Right cardiac atrium (tissue), 5 donors: ENCODE measurements at regions not wholly inside any gene's neighbourhood (a gene's known extent, or its start where the extent isn't known, plus 50 kb on each side); places are given as distances from the start of the nearest gene placed in this dataset.

Experiments
- ATAC-seq, 2 donors: fragments of 200-7000 bp; cut with Tn5 transposase; one replicate each; pipeline versions ENCODE4 v1.8.0 to v1.9.1; 2020; ENCODE audit warnings: moderate library complexity in 2 of 2, mild to moderate bottlenecking in 1 of 2
- DNase-seq, 3 donors: peaks; one replicate each; pipeline ENCODE4 v3.0.0-alpha.2; 2020
- H3K27ac ChIP-seq: one replicate; pipeline ENCODE4 v1.5.1; 2013; ENCODE audit warnings: mild to moderate bottlenecking, low read length, control low read depth, moderate library complexity
- H3K27me3 ChIP-seq: one replicate; pipeline ENCODE4 v1.6.1; 2013; ENCODE audit not compliant: control insufficient read depth, insufficient read depth
- H3K4me1 ChIP-seq: one replicate; pipeline ENCODE4 v1.6.1; 2013; ENCODE audit warnings: low read length; ENCODE audit not compliant: control insufficient read depth, insufficient read depth
- H3K4me3 ChIP-seq: one replicate; pipeline ENCODE4 v1.5.1; 2013; ENCODE audit warnings: low read length, control low read depth
- H3K9me3 ChIP-seq: one replicate; pipeline ENCODE4 v1.6.1; 2013; ENCODE audit warnings: low read length; ENCODE audit not compliant: control insufficient read depth
- WGBS: extraction: QIAGEN DNeasy Blood & Tissue Kit; methylation state at CpG from one replicate; pipeline ENCODE4 v1.1.7; 2013; 5-methylcytosine and 5-hydroxymethylcytosine counted together
- intact Hi-C, 4 donors: fragments of 100-400 bp; cut with DNase I; formaldehyde crosslinking; loops; one replicate each; pipeline versions ENCODE4 v1.11.0 to v1.14.0; 2022 to 2023
- donor health status: healthy with polysubstance abuse.
- donor health status: DM: no; HTN: yes; CAD: no.
- donor health status: DM: no; HTN: no; CAD: no.
- donor health status: DM: no; HTN: yes; CAD: no; lungs with severe emphysema.
- donor health status: DM: yes; HTN: yes; CAD: no.

GRCh38 chr17:77581480-77581879 is 377.0 kb upstream of the TNRC6C start:
- Histone ChIP-seq H3K4me1 (no peaks in the 10 kb centered on the region), H3K27ac (no peak overlapping the region), H3K9me3 (no peaks in the 10 kb centered on the region), H3K4me3 (no peak overlapping the region), H3K27me3 (no peaks in the 10 kb centered on the region)
- intact Hi-C loops: no loop called here
- DNase-seq (no peak), ATAC-seq (peak; percentile 52 to 67)
- 61% methylated on average over 2 of the region's 2 CpGs for WGBS

GRCh38 chr17:77585142-77585860 is 373.2 kb upstream of the TNRC6C start:
- ATAC-seq: no peak
- no peaks in the 10 kb centered on the region for H3K27me3 ChIP-seq
- H3K4me1 ChIP-seq: no peaks in the 10 kb centered on the region
- intact Hi-C loops: no loop called here
- H3K27ac ChIP-seq: no peak overlapping the region
- 86% methylated on average over 9 of the region's 9 CpGs for WGBS
- no peak for DNase-seq
- no peaks in the 10 kb centered on the region for H3K9me3 ChIP-seq
- H3K4me3 ChIP-seq: no peak overlapping the region

DNA sequence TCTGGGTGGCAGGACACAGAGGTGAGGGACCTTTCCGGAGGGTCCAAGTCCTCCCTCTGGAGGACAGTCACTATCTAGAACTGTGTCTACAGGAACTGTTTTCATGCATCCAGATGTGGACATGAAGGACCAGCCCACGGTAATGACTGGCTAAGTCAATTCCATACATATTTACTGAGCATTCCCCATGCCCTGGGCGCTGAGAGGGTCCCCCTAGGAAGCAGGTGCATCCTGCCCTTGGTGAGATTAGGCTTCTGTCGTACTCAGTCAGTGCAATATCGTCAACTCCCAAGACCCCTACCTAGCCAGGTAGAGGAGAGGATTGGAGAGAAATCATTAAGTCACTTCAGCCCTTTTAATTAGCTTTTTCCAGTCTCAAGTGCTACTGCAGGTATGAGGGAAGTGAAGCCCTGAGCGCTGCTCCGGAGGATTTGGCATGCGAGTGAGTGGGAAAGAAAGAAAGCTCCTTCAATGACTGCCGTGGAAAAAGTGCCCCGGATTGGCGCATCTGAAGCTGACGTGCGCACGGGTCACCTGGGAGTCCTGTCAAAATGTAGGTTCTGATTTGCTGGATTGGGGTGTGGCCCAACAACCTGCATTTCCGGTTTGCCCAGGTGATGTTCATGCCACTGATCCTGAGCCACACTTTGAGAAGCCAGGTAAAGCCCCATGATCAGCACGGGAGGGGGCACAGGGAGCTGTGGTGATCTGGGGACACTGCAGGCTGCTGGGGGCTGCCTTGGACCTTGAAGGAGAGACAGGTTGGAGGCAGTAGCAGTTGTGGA is 367.4 kb upstream of the TNRC6C start:
- ATAC-seq (no peak), DNase-seq (no peak)
- H3K9me3 ChIP-seq: no peaks in the 10 kb centered on the region
- no peak overlapping the region for H3K4me3 ChIP-seq
- no peaks in the 10 kb centered on the region for H3K27me3 ChIP-seq
- intact Hi-C loops: no loop called here
- 75% methylated on average over 16 of the region's 16 CpGs for WGBS
- H3K4me1 ChIP-seq: no peaks in the 10 kb centered on the region
- no peak overlapping the region for H3K27ac ChIP-seq

DNA sequence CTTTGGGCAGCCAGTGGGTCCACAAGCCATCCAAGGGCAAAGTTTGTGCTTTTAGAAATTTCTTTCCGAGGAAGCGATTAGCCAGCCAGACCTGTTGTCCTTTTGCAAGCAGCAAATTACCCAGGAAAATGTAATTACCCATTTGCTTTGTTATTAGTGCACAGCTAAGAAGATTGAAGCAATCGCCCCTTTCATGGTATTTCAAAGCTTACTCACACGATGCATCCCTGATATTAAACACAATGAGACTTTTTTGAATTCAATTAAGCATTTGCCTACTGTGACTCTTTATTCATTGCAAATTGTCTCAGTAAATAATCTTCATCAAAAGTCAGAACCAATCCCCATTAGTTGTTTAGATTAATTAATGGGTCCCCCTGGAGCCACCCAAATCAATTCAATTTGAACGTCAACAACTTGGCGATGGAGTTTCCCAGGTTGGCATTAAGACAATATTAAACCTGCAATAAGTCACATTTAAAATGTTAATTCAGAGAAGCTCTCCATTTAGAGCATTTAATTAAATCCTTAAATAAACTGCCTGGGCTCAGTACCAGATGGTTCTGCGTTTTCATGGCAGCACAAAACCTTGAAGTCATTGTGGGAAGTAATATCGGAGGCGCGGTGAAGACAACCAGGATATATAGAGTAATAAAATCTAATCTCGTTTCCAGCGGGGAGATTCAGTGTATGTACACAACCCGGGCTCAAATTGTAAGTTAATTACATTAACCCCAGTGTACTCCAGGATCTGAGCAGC is 366.2 kb upstream of the TNRC6C start:
- intact Hi-C loops: no loop called here
- 77% methylated on average over 13 of the region's 13 CpGs for WGBS
- no peak for ATAC-seq

DNA sequence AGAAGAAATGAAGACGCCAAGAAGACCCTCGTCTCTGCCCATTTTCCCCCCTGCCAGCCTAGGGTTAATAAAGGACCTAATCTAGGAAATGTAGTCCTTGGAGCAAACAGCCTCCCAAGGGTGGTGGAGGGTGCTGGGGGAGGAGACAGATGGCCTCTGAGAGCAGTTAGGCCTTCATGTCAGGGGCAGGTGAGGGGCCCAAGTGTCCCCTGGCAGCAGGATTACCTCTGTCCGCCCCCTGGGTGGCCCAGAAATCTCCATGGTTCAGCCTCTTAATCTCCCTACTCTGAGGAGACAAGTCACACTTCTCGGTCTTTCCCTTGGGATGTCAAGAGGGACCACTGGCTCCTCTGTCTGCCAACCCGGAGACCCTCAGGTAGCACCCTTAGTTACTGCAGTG is 365.4 kb upstream of the TNRC6C start:
- intact Hi-C loops: no loop called here
- ATAC-seq (no peak), DNase-seq (no peak)
- H3K27me3 ChIP-seq: no peaks in the 10 kb centered on the region
- no peak overlapping the region for H3K27ac ChIP-seq
- no peak overlapping the region for H3K4me3 ChIP-seq
- no peaks in the 10 kb centered on the region for H3K4me1 ChIP-seq
- 90% methylated on average over 5 of the region's 5 CpGs for WGBS
- H3K9me3 ChIP-seq: no peaks in the 10 kb centered on the region

More for the DNA sequence above, 366.2 kb upstream of the TNRC6C start:
- DNase-seq: no peak
- Histone ChIP-seq H3K4me1 (no peaks in the 10 kb centered on the region), H3K9me3 (no peaks in the 10 kb centered on the region), H3K27me3 (no peaks in the 10 kb centered on the region), H3K27ac (no peak overlapping the region), H3K4me3 (no peak overlapping the region)

DNA sequence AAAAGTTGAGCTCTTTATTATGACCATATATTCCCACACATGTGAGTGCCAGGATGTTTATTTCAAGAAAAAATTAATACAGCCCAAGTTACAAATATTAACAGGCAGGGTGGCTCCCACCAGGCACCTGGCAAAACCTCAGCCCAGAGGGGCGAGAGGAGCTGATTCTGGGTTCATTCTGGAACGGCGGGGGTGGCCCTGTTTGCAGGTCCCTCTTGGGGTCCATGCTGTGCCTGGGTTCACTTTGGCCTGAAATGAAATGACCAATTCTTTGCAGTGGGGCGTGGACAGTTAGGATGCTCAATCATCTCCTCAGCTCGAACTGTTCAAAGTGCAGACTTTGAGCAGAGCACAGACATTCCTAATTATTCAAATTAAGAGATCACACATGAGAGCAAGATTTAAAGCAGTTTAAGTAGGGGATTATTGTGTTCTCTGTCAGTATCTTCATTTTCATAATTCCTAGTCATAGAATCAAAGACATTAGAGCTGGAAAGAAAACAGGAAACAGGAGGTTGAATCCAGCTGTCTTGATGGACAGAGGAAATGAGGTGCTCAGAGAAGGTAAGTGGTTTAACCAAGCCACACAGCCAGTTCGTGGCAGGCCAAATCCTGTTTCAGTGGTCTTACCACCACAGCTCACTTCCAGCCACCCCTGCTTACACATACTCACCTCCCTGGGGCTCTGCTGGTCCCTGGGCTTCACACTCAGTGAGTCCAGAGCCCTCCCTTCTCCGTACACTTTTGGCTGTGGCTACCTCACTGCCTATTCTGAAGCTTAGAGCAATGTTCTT is 363.9 kb upstream of the TNRC6C start:
- no peak for ATAC-seq
- no peaks in the 10 kb centered on the region for H3K9me3 ChIP-seq
- whole genome bisulfite sequencing: 77% methylated on average over 7 of the region's 7 CpGs
- no peaks in the 10 kb centered on the region for H3K27me3 ChIP-seq
- H3K4me3 ChIP-seq: no peak overlapping the region
- no peak for DNase-seq
- H3K4me1 ChIP-seq: no peaks in the 10 kb centered on the region
- H3K27ac ChIP-seq: no peak overlapping the region
- intact Hi-C loops: no loop called here

DNA sequence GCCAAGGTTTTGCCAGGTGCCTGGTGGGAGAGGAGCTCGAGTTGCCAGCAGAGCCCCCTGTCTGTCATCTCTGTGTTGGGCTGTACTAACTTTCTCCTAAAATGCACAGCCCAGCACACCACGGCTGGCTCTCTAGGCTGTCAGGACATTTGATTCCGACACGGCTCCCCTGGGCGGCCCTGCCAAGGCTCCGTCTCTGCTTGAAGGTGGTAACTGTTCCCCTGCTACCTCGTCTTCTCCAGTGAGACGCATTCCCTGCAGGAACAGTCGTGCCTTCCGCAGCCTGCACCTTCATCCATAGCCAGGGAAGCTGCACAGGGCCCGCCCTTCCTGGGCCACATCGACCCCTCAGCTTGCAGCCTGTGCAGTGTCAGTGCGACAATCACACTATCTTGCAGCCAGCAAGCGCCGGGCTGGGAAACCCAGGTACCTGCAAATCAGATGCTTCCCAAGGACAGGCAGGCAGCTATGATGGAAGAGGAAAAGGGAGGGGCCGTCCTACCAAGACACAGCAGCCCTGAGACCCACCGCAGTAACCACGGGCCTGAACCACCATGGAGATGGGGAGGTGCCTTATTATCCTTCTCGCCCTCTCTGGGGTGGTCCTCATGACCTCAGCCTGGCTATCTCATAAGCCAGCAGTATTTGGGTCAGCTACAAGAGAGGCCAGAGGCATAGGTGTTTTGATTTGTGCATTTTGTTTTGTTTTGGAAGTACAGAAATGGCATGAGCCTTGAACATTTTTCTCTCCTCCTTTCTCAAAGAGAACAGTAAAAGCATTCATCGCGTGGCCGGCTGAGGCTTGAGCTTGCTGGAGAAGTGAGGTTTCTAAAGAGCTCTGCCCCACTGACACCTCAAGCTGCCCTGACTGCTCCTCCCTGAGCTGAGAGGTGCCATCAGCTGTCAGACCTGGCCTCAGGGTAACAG is 361.7 kb upstream of the TNRC6C start:
- DNase-seq (no peak), ATAC-seq (no peak)
- Histone ChIP-seq H3K27me3 (no peaks in the 10 kb centered on the region), H3K4me1 (peaks cover 10% of the 10 kb centered on the region), H3K9me3 (no peaks in the 10 kb centered on the region), H3K27ac (no peak overlapping the region), H3K4me3 (no peak overlapping the region)
- WGBS: 76% methylated on average over 22 of the region's 22 CpGs
- intact Hi-C loops: no loop called here

DNA sequence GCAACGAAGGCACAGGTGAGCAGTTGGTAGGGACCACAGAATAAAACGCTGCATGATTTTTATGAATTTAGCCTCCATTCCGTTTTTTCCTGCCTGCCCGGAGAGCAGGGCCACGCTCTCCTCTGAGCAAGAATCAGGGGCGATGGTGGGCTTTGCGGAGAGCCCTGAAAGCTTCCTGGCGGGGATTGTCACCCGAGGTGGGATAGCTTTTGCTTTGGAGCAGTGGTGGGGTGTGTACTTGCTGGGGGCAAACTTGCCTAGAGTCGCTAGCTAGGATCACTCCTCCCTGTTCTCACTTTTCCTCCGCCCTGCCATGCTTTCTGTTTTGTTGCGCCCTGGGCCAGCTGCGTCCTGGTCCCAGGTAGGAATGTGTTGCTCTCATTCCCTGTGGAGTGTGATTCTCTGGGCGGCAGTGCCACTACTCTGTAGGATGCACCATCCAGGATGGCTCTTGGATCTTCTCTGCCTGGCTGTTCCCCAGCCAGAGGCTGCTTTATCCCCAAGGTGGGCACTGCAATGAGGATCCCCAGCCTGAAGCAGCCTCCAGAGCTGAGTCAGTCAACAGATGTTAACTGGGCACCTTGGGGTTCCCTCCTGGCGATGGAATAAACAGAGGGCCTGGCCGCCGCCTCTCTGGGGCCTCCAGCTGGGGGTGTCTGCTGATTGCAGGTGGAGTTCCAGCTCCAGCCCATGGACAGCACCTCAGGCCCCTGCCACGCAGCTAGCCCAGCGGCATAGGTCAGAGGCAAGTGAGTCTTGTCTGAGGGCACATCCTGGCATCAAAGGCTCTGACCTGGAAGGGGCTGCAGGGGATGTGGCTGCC is 360.9 kb upstream of the TNRC6C start:
- 91% methylated on average over 19 of the region's 19 CpGs for WGBS
- Histone ChIP-seq H3K27me3 (no peaks in the 10 kb centered on the region), H3K9me3 (no peaks in the 10 kb centered on the region), H3K4me3 (no peak overlapping the region), H3K27ac (no peak overlapping the region), H3K4me1 (peaks cover 12% of the 10 kb centered on the region)
- no peak for DNase-seq
- intact Hi-C loops: no loop called here
- ATAC-seq: no peak

GRCh38 chr17:77598241-77598620 is 360.3 kb upstream of the TNRC6C start:
- WGBS: 88% methylated on average over 4 of the region's 4 CpGs
- Histone ChIP-seq H3K4me3 (no peak overlapping the region), H3K9me3 (no peaks in the 10 kb centered on the region), H3K4me1 (peaks cover 15% of the 10 kb centered on the region), H3K27me3 (no peaks in the 10 kb centered on the region), H3K27ac (no peak overlapping the region)
- DNase-seq: no peak
- ATAC-seq: no peak
- intact Hi-C loops: no loop called here
